ENCODE measurements at regions not wholly inside any gene's neighbourhood (a gene's known extent, or its start where the extent isn't known, plus 50 kb on each side); places are given as distances from the start of the nearest gene placed in this dataset.

GRCh38 chr2:217208867-217209266 is 349.0 kb upstream of the TNP1 start:
- TF ChIP-seq CTCF (conservative IDR thresholded peaks at IDR 0.05 in 1 of 2, IDR thresholded peaks at IDR 0.05 in 1 of 2; ENCODE audit: extremely low read depth in 1 of 2, insufficient read depth in 1 of 2, low read depth in 1 of 2, low read length in 2 of 2) (no peak), EZH2 (IDR thresholded peaks at IDR 0.05; ENCODE audit: borderline replicate concordance, low read length) (no peak)
